Osteoblast (primary cell): ENCODE measurements at regions not wholly inside any gene's neighbourhood (a gene's known extent, or its start where the extent isn't known, plus 50 kb on each side); places are given as distances from the start of the nearest gene placed in this dataset.

ENCODE experiments used
- DNase-seq: peaks from one replicate; pipeline ENCODE4 v3.0.0; 2011; ENCODE audit warnings: low spot score, mixed read lengths; ENCODE audit not compliant: insufficient read length; ENCODE audit errors: missing footprints
- H2AFZ ChIP-seq: 2 replicates; pipeline ENCODE4 v1.6.0; 2011; ENCODE audit warnings: mild to moderate bottlenecking, low read length
- H3K27ac ChIP-seq: 2 replicates; pipeline ENCODE4 v1.5.1; 2011; ENCODE audit warnings: mild to moderate bottlenecking, low read depth, low read length, moderate library complexity
- H3K27me3 ChIP-seq: 2 replicates; pipeline ENCODE4 v1.6.0; 2012; ENCODE audit warnings: mild to moderate bottlenecking, control low read depth, inconsistent platforms, low read length, moderate library complexity; ENCODE audit not compliant: insufficient read depth
- H3K36me3 ChIP-seq: 2 replicates; pipeline ENCODE4 v1.5.1; 2011; ENCODE audit warnings: mild to moderate bottlenecking, low read length, control low read depth, moderate library complexity; ENCODE audit not compliant: insufficient read depth
- H3K4me1 ChIP-seq: 2 replicates; pipeline ENCODE4 v1.5.1; 2011; ENCODE audit warnings: mild to moderate bottlenecking, low read length, control low read depth, moderate library complexity; ENCODE audit not compliant: insufficient read depth
- H3K4me2 ChIP-seq: 2 replicates; pipeline ENCODE4 v1.6.0; 2011; ENCODE audit warnings: mild to moderate bottlenecking, low read length; ENCODE audit not compliant: insufficient read depth
- H3K4me3 ChIP-seq: fragments of 200-600 bp; sonication (generic); 3 replicates; pipeline ENCODE4 v1.5.1; 2012; ENCODE audit warnings: mild to moderate bottlenecking, low read length, inconsistent platforms; ENCODE audit not compliant: insufficient read depth
- H3K79me2 ChIP-seq: 2 replicates; pipeline ENCODE4 v1.6.0; 2012; ENCODE audit warnings: mild to moderate bottlenecking, low read length, control low read depth, inconsistent platforms; ENCODE audit not compliant: insufficient read depth
- H3K9me3 ChIP-seq: 2 replicates; pipeline ENCODE4 v1.5.1; 2011; ENCODE audit warnings: low read depth, low read length, control low read depth
- H4K20me1 ChIP-seq: 2 replicates; pipeline ENCODE4 v1.6.0; 2012; ENCODE audit warnings: mild to moderate bottlenecking, low read length, control low read depth; ENCODE audit not compliant: insufficient read depth
- TF ChIP-seq, protein P1 (sequence below): IDR thresholded peaks from 2 replicates; pipeline ENCODE4 v1.5.1; 2011; ENCODE audit warnings: mild to moderate bottlenecking, low read depth, low read length, moderate library complexity; ENCODE audit errors: extremely low read depth

DNA sequence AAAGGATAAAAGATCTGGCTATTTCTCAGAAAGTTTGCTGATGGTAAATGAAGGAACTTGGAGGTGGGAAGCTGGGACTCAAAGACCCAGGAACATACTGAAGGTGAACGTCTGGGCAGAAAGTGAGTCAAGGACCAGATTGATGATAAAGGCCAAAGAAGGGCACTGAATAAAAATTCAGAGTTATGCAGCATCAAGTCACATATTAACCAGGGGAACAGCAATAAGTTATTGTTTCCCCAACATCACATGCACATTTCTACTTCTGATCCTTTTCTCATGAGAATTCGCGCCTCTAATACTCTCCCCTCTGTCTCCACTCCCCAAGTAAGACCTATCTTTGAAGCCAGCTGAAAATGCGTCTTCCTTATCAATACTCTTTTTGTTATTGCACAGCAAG lies 71.8 kb upstream of the SLC35F4 start:
- Histone ChIP-seq H3K27ac (no peak overlapping the region), H2AFZ (no peak overlapping the region), H4K20me1 (no peaks in the 10 kb centered on the region), H3K9me3 (no peaks in the 10 kb centered on the region), H3K79me2 (no peaks in the 10 kb centered on the region), H3K27me3 (no peaks in the 10 kb centered on the region), H3K4me1 (no peaks in the 10 kb centered on the region), H3K36me3 (no peaks in the 10 kb centered on the region), H3K4me3 (no peak overlapping the region), H3K4me2 (no peak overlapping the region)
- no peak for DNase-seq
- TF ChIP-seq, protein P1, sequence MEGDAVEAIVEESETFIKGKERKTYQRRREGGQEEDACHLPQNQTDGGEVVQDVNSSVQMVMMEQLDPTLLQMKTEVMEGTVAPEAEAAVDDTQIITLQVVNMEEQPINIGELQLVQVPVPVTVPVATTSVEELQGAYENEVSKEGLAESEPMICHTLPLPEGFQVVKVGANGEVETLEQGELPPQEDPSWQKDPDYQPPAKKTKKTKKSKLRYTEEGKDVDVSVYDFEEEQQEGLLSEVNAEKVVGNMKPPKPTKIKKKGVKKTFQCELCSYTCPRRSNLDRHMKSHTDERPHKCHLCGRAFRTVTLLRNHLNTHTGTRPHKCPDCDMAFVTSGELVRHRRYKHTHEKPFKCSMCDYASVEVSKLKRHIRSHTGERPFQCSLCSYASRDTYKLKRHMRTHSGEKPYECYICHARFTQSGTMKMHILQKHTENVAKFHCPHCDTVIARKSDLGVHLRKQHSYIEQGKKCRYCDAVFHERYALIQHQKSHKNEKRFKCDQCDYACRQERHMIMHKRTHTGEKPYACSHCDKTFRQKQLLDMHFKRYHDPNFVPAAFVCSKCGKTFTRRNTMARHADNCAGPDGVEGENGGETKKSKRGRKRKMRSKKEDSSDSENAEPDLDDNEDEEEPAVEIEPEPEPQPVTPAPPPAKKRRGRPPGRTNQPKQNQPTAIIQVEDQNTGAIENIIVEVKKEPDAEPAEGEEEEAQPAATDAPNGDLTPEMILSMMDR, result no peak

DNA sequence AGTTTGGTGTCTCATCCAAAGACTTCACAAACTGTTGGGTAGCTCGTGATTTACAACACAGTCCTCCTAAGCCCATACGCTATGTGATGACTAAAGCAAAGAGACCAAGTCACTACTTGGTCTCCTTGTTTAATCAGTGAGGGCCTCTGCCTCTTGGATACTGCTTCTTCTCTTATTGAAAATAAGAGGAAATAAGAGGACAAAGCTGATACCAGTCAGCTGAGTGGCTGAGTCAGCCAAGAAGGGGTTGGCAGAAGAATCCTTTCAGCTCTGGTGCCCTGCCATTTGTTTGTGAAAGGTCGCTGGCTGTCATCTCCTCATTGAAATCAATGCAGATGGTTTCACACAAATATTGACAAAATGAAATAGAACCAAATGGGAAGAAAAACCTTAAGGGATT lies 67.5 kb upstream of the SLC35F4 start:
- TF ChIP-seq, protein P1, result no peak
- no peak overlapping the region for H3K27ac ChIP-seq
- H3K9me3 ChIP-seq, result no peaks in the 10 kb centered on the region
- no peaks in the 10 kb centered on the region for H3K27me3 ChIP-seq
- no peak overlapping the region for H3K4me3 ChIP-seq
- no peak overlapping the region for H3K4me2 ChIP-seq
- no peaks in the 10 kb centered on the region for H3K4me1 ChIP-seq
- no peaks in the 10 kb centered on the region for H3K79me2 ChIP-seq
- no peaks in the 10 kb centered on the region for H3K36me3 ChIP-seq
- H2AFZ ChIP-seq, result no peak overlapping the region
- peak; percentile 29 for DNase-seq
- no peaks in the 10 kb centered on the region for H4K20me1 ChIP-seq

DNA sequence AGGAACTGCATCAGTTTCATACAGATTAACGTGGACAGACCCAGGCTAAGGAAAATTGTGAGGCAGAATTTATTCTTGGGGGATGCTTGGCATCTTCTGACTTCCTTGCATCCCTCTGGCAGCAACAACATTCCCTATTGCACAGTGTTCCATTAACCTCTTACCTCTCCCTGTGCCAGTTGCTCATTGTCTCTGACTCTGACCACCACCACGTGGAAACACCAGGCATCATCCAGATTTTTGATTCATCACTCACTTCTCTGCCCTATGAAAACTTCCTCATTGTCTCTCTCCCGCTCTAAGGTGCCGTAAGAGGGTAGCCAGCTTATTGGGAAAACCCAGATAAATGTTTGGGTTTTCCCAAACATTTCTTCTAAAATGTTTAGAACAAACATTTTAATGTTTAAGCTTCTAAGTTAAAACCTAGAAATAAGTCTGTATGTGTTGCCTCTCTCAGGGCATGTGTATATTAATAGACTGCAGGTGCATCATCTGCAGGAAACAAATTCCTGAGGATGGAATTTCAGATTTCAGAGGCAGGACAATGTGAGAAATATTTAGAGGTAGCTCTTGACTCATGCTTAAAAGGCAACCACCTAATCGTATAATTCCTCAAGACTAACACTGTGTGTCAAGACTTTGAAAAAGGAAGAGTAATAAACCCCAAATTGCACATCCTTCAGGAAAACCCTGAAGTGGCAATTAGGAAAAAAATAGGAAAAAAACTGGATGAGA lies 64.5 kb upstream of the SLC35F4 start:
- H4K20me1 ChIP-seq, result no peaks in the 10 kb centered on the region
- no peaks in the 10 kb centered on the region for H3K4me1 ChIP-seq
- no peak overlapping the region for H2AFZ ChIP-seq
- no peak overlapping the region for H3K4me3 ChIP-seq
- H3K79me2 ChIP-seq, result no peaks in the 10 kb centered on the region
- TF ChIP-seq, protein P1, result no peak
- H3K27ac ChIP-seq, result no peak overlapping the region
- H3K27me3 ChIP-seq, result no peaks in the 10 kb centered on the region
- H3K36me3 ChIP-seq, result no peaks in the 10 kb centered on the region
- H3K9me3 ChIP-seq, result no peaks in the 10 kb centered on the region
- DNase-seq, result no peak
- no peak overlapping the region for H3K4me2 ChIP-seq

DNA sequence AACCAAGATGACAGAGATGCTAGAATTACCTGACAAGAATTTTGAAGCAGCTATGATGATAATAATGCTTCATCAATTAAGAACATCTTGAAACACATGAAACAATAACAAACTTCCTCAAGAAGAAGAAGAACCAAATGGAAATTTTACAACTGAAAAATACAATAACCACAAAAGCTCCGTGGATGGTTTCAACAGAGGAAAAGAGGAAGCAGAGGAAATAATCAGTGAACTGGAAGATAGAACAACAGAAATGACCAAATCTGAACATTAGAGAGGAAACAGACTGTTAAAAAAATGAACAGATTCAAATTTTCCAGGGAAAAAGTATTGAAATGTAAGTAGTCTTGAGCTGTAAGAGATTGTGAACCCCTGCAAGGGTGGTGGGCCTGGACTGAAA lies 62.8 kb upstream of the SLC35F4 start:
- Histone ChIP-seq H3K36me3 (no peaks in the 10 kb centered on the region), H4K20me1 (no peaks in the 10 kb centered on the region), H3K4me3 (no peak overlapping the region), H3K9me3 (no peaks in the 10 kb centered on the region), H3K27me3 (no peaks in the 10 kb centered on the region), H3K79me2 (no peaks in the 10 kb centered on the region), H2AFZ (no peak overlapping the region), H3K4me1 (no peaks in the 10 kb centered on the region), H3K27ac (no peak overlapping the region), H3K4me2 (no peak overlapping the region)
- DNase-seq, result no peak
- TF ChIP-seq, protein P1, result no peak
